Hematopoietic multipotent progenitor cell treated with erythropoietin and hydrocortisone succinate and interleukin-3 and kit ligand, for 8 days (in vitro differentiated cells): ENCODE measurements at regions not wholly inside any gene's neighbourhood (a gene's known extent, or its start where the extent isn't known, plus 50 kb on each side); places are given as distances from the start of the nearest gene placed in this dataset.

Experiments used
- DNase-seq: peaks from one replicate; pipeline ENCODE4 v3.0.0-alpha.2; 2015

- DNase-seq = no peak
Measured at GRCh38 chr4:100970414-100970813, 376.9 kb downstream of the PPP3CA start.

GRCh38 chr4:100969925-100970324, 377.4 kb downstream of the PPP3CA start:
- DNase-seq = no peak

- DNase-seq = no peak
Measured at GRCh38 chr4:100968046-100968445, 379.3 kb downstream of the PPP3CA start.

GRCh38 chr4:100963627-100964026, 383.7 kb downstream of the PPP3CA start:
- no peak for DNase-seq

GRCh38 chr4:100962698-100963097, 384.6 kb downstream of the PPP3CA start:
- no peak for DNase-seq

GRCh38 chr4:100960232-100960631, 387.1 kb downstream of the PPP3CA start:
- DNase-seq = no peak

GRCh38 chr4:100954046-100954445, 393.3 kb downstream of the PPP3CA start:
- no peak for DNase-seq

- DNase-seq = no peak
Measured at GRCh38 chr4:100953616-100954015, 393.7 kb downstream of the PPP3CA start.

GRCh38 chr4:100952590-100952989, 394.7 kb downstream of the PPP3CA start:
- no peak for DNase-seq

- DNase-seq = no peak
Measured at GRCh38 chr4:100949350-100949935, 397.9 kb downstream of the PPP3CA start.

GRCh38 chr4:100948911-100949310, 398.4 kb downstream of the PPP3CA start:
- no peak for DNase-seq

GRCh38 chr4:100945789-100946188, 401.5 kb downstream of the PPP3CA start:
- no peak for DNase-seq

GRCh38 chr4:100938698-100939097, 408.6 kb downstream of the PPP3CA start:
- no peak for DNase-seq

- DNase-seq = no peak
Measured at GRCh38 chr4:100936661-100937375, 410.5 kb downstream of the PPP3CA start.

- DNase-seq = no peak
Measured at GRCh38 chr4:100935090-100935489, 412.2 kb downstream of the PPP3CA start.

- DNase-seq = no peak
Measured at GRCh38 chr4:100933628-100934027, 413.7 kb downstream of the PPP3CA start.

- DNase-seq = no peak
Measured at GRCh38 chr4:100929758-100930157, 411.9 kb upstream of the EMCN start.

GRCh38 chr4:100929135-100929534, 411.3 kb upstream of the EMCN start:
- no peak for DNase-seq

- DNase-seq = no peak
Measured at GRCh38 chr4:100926039-100926717, 408.4 kb upstream of the EMCN start.

- DNase-seq = no peak
Measured at GRCh38 chr4:100913685-100914084, 395.9 kb upstream of the EMCN start.

- no peak for DNase-seq
Measured at GRCh38 chr4:100908540-100908939, 390.7 kb upstream of the EMCN start.

- no peak for DNase-seq
Measured at GRCh38 chr4:100907465-100908454, 389.9 kb upstream of the EMCN start.

- no peak for DNase-seq
Measured at GRCh38 chr4:100906973-100907372, 389.2 kb upstream of the EMCN start.
